ES-I3 (cell line): ENCODE measurements at regions not wholly inside any gene's neighbourhood (a gene's known extent, or its start where the extent isn't known, plus 50 kb on each side); places are given as distances from the start of the nearest gene placed in this dataset.

ENCODE experiments used
- H3K36me3 ChIP-seq: 2 replicates; pipeline ENCODE4 v1.6.1; 2013; ENCODE audit warnings: mild to moderate bottlenecking, low read length, control low read depth, moderate library complexity; ENCODE audit not compliant: insufficient read depth
- H3K4me1 ChIP-seq: 2 replicates; pipeline ENCODE4 v1.6.1; 2013; ENCODE audit warnings: mild to moderate bottlenecking, control low read depth, low read length; ENCODE audit not compliant: insufficient read depth
- H3K9ac ChIP-seq: 2 replicates; pipeline ENCODE4 v1.6.1; 2013; ENCODE audit warnings: low read depth, mild to moderate bottlenecking, low read length, moderate library complexity
- H3K9me3 ChIP-seq: 2 replicates; pipeline ENCODE4 v1.6.1; 2013; ENCODE audit warnings: mild to moderate bottlenecking, low read length, moderate library complexity; ENCODE audit not compliant: control insufficient read depth, insufficient read depth

DNA sequence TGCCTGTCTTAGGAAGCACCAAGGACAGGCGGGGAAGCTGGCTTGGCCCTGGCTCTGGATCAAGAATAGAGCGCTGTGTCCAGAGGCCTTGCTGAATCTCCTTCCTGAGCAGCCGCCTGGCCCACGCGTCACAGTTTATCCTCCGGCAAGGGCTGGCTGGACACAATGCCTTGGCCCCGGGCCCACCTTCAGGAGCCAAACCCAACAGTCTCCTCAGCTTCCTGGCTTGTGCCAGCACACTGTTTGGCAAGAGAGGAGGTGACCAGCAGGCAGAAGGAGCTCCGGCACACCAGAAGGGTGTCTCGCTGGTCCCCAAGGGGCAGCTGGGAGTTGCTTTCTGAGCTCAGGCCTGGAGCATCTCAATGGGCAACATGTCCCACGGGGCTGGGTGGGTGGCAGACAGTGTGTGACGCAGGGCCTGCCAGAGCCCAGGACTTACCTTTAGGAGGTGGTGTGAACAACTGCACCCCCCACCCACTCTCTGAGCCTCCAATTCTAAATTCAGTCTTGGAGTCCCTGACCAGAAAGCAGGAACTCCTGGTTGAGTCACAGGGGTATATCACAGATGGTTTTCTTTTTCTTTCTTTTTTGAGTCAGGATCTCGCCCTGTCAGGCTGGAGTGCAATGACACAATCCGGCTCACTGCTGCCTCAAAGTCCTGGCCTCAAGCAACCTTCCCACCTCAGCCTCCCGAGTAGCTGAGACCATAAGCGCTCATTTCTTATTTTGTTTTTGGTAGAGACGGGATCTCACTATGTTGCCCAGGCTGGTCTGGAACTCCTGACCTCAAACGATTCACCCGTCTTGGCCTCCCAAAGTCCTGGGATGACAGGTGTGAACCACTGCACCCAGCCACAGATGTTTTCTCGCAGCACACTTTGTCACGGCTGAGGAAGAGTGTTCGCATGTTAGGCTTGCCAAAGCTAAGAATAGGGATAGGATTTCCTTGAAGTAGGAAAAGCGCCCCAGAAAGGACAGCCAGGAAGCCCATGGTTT, 361.2 kb downstream of the BCOR start:
- H3K36me3 ChIP-seq: no peaks in the 10 kb centered on the region
- H3K4me1 ChIP-seq: peaks cover 3% of the 10 kb centered on the region; the same call in 1 of the 2 replicates
- no peaks in the 10 kb centered on the region for H3K9me3 ChIP-seq
- no peak overlapping the region for H3K9ac ChIP-seq

- H3K36me3 ChIP-seq: no peaks in the 10 kb centered on the region
- H3K4me1 ChIP-seq: no peaks in the 10 kb centered on the region; the same call in 1 of the 2 replicates
- no peak overlapping the region for H3K9ac ChIP-seq
- H3K9me3 ChIP-seq: no peaks in the 10 kb centered on the region
Observed at GRCh38 chrX:39739585-39739984, 358.2 kb downstream of the BCOR start.

DNA sequence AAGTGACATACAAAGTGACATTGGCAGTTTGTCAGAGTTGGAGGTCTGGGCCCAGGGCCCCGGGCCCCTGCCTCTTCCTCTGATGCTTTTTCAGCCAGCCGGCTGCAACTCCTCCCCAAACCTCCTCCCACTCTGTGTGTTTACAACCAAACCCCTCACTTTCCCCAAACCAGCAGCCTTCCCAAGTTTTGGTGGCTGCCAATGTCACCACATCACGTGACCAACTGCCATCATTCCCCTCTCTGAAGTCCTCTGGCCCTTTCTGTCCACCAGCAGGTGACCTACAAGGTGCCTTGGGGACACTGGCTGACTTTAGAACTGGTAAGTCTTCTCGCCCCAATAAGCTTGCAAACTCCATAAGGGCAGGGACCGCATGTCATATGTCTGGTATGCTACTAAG, 357.7 kb downstream of the BCOR start:
- Histone ChIP-seq H3K4me1 (no peaks in the 10 kb centered on the region; the same call in 1 of the 2 replicates), H3K9ac (no peak overlapping the region), H3K9me3 (no peaks in the 10 kb centered on the region), H3K36me3 (no peaks in the 10 kb centered on the region)

DNA sequence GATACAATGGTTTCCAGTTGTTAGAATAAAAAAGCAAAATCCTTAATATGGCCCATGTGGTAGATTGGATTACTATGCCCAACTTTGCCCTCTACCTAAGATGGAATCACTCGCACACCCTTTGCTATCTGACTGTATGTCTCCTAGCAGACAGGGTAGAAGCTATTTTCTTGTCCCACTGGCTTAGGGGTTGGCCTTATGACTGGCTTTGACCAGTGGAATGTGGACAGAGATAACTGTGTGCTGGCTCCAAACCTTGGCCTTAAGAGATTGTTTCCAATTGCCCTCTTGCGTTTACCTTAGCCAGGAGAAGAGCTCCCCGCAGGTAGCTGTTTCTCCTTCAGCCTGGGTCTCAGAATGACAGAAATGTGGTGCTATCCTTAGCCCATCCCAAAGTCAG, 355.9 kb downstream of the BCOR start:
- Histone ChIP-seq H3K4me1 (no peaks in the 10 kb centered on the region), H3K9ac (no peak overlapping the region), H3K36me3 (no peaks in the 10 kb centered on the region), H3K9me3 (no peaks in the 10 kb centered on the region)

DNA sequence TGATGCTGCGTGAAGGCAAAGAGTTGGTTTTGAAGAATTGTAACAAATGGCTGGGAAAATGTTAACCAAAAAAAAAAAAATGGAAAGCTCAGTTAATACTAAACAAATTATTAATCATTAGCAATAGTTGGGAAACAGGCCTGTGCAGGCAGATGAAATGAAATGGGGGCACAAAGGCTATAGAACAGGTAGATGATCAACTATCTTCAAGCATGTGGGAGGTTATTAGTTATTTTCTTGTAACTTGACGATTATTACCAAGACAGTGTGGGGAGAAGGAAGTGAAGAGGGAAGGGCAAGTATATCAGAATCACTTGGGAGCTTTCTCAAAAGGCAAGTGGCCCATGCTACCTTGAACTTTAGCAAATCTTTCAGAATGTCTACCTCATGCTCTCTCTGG, 351.9 kb downstream of the BCOR start:
- no peaks in the 10 kb centered on the region; the same call in 1 of the 2 replicates for H3K36me3 ChIP-seq
- H3K4me1 ChIP-seq: no peaks in the 10 kb centered on the region
- H3K9ac ChIP-seq: no peak overlapping the region
- no peaks in the 10 kb centered on the region for H3K9me3 ChIP-seq

- H3K9me3 ChIP-seq: peaks cover 3% of the 10 kb centered on the region; the same call in 1 of the 2 replicates
- no peak overlapping the region for H3K9ac ChIP-seq
- H3K36me3 ChIP-seq: no peaks in the 10 kb centered on the region; the same call in 1 of the 2 replicates
- H3K4me1 ChIP-seq: no peaks in the 10 kb centered on the region
Observed at GRCh38 chrX:39749135-39749534, 348.6 kb downstream of the BCOR start.

DNA sequence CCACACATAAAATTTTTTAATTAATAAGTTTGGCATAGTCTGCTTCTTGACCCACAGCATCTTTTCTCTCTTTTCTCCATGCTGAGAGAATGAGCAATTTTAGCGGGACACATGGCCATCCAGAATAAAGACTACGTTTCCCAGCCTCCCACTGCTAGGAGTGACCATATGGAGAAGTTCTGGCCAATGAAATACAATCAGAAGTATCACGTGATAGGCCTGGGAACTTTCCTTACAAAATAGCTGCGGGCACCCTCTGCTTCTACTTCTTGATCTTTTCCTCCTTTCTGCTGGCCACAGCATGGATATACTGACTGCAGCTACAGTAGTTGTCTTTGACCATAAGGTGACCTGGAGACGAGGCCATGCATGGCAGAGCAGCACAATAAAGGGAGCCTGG, 348.0 kb downstream of the BCOR start:
- no peak overlapping the region for H3K9ac ChIP-seq

DNA sequence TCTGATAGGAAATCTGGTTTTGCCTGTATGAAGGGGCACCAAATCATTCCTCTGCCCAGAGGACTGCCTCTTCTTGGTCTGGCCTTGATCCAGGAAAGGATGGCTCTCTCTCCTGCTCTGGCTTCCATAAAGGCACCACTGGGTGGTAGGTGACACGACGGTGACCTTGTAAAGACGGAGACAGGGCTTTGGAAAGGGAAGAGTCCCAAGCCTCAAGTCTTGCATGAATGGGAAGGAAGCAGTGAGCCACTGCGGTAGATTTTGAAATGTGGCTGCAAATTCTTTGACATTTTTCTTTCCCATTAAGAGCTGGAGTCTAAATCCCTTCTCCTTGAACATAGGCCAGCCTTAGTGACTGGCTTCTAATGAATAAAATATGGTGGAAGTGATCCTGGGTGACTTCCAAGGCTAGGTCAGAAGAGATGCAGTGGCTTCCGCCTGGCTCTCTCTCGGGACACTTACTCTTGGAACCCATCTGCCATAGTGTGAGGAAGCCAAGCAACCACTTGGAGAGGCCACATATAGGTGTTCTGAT, 347.4 kb downstream of the BCOR start:
- no peak overlapping the region for H3K9ac ChIP-seq
- no peaks in the 10 kb centered on the region; the same call in 1 of the 2 replicates for H3K36me3 ChIP-seq
- H3K4me1 ChIP-seq: peaks cover 7% of the 10 kb centered on the region; the same call in 1 of the 2 replicates
- H3K9me3 ChIP-seq: peaks cover 3% of the 10 kb centered on the region; the same call in 1 of the 2 replicates

More for the DNA sequence above, 348.0 kb downstream of the BCOR start:
- Histone ChIP-seq H3K4me1 (peaks cover 1% of the 10 kb centered on the region; the same call in 1 of the 2 replicates), H3K9me3 (peaks cover 3% of the 10 kb centered on the region; the same call in 1 of the 2 replicates), H3K36me3 (no peaks in the 10 kb centered on the region; the same call in 1 of the 2 replicates)

- peaks cover 11% of the 10 kb centered on the region; the same call in 1 of the 2 replicates for H3K4me1 ChIP-seq
- peaks cover 3% of the 10 kb centered on the region; the same call in 1 of the 2 replicates for H3K9me3 ChIP-seq
- no peak overlapping the region for H3K9ac ChIP-seq
- no peaks in the 10 kb centered on the region; the same call in 1 of the 2 replicates for H3K36me3 ChIP-seq
Observed at GRCh38 chrX:39750848-39751247, 346.9 kb downstream of the BCOR start.

- no peaks in the 10 kb centered on the region; the same call in 1 of the 2 replicates for H3K36me3 ChIP-seq
- H3K4me1 ChIP-seq: peaks cover 22% of the 10 kb centered on the region; the same call in 1 of the 2 replicates
- peaks cover 3% of the 10 kb centered on the region; the same call in 1 of the 2 replicates for H3K9me3 ChIP-seq
- no peak overlapping the region for H3K9ac ChIP-seq
Observed at GRCh38 chrX:39752815-39753214, 344.9 kb downstream of the BCOR start.

GRCh38 chrX:39753293-39753996, 344.3 kb downstream of the BCOR start:
- Histone ChIP-seq H3K9me3 (peaks cover 3% of the 10 kb centered on the region; the same call in 1 of the 2 replicates), H3K36me3 (no peaks in the 10 kb centered on the region), H3K4me1 (peaks cover 27% of the 10 kb centered on the region; the same call in 1 of the 2 replicates), H3K9ac (no peak overlapping the region)

DNA sequence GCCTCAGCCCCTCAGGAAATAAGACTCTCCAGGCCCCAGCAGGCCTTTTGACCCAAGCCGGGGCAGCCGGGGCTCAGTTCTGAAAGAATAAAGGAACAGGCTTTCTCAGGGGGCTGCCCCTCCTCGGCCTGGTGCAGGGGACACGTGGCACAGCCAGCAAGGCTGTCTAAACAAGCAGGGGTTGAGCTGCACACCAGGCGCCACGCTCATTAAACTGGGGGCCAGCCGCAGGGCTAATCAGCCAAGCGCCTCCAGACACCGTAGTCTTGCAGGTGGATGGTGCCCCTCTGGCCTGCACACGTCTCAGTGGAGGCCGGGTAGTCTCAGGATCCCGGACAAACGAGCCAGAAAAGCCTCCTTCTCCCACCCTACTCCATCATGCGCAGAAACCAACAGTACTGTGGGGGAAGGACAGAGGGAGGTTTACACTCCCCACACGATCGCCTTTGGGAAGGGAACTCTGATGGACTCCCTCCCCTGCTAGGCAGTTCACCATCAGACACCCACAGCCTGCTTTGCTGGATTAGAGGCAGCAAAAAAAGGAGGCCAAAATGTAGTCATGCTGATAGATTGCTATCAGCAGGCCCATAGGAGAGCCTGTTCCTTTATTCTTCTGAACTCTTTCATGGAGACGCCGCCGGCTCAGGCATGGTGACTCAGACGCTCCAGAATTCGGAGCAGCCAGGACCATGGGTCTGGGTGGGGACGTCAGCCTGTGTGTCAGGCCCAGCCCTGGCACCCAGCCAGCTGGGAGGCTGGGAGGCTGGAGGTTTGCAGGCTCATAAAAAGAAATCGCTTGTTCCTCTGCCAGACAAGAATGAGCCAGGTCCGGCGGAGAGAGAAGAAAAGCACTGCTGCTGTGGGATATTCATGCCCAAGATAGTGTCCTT, 342.4 kb downstream of the BCOR start:
- Histone ChIP-seq H3K9ac (no peak overlapping the region), H3K36me3 (no peaks in the 10 kb centered on the region), H3K4me1 (peaks cover 39% of the 10 kb centered on the region; the same call in 1 of the 2 replicates), H3K9me3 (peaks cover 3% of the 10 kb centered on the region; the same call in 1 of the 2 replicates)
